ENCODE measurements at regions not wholly inside any gene's neighbourhood (a gene's known extent, or its start where the extent isn't known, plus 50 kb on each side); places are given as distances from the start of the nearest gene placed in this dataset.

DNA sequence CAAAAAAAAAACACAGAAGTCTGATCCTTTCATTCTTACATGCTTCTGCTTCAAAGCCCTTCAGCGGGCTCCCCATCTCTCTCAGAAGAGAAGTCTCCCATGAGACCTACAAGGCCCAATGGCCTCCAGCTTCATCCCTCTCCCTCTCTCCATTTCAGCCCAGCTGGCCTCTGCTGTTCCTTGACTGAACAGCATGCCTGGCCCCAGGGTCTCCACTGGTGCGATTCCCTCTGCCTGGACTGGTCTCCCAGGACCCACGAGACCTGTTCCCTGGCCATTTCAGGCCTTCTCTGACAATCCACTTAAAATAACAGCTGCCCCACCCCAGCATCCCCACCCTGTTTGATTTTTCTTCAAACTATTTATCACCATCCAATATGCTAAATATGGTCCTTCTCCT is 91.2 kb downstream of the AIPL1 start:
- TF ChIP-seq NFIC (IDR thresholded peaks at IDR 0.05) (no peak), TAF1 (IDR thresholded peaks at IDR 0.05; ENCODE audit: low read depth) (no peak), FOXM1 (IDR thresholded peaks at IDR 0.05; ENCODE audit: borderline replicate concordance, low read depth) (no peak), TCF12 (IDR thresholded peaks at IDR 0.05; ENCODE audit: low read depth) (no peak), MAX (IDR thresholded peaks at IDR 0.05) (no peak), YY1 (IDR thresholded peaks at IDR 0.05; ENCODE audit: low read depth) (no peak), EP300 (IDR thresholded peaks at IDR 0.05; ENCODE audit: borderline replicate concordance) (no peak), CREB1 (IDR thresholded peaks at IDR 0.05; ENCODE audit: low read depth) (no peak), ZBTB7A (IDR thresholded peaks at IDR 0.05; ENCODE audit: low read depth) (no peak), EGR1 (IDR thresholded peaks at IDR 0.05) (no peak), TEAD4 (IDR thresholded peaks at IDR 0.05) (no peak), CEBPB (IDR thresholded peaks at IDR 0.05) (no peak), RAD21 (IDR thresholded peaks at IDR 0.05; ENCODE audit: low read depth) (no peak)
- TF ChIP-seq, protein P1, sequence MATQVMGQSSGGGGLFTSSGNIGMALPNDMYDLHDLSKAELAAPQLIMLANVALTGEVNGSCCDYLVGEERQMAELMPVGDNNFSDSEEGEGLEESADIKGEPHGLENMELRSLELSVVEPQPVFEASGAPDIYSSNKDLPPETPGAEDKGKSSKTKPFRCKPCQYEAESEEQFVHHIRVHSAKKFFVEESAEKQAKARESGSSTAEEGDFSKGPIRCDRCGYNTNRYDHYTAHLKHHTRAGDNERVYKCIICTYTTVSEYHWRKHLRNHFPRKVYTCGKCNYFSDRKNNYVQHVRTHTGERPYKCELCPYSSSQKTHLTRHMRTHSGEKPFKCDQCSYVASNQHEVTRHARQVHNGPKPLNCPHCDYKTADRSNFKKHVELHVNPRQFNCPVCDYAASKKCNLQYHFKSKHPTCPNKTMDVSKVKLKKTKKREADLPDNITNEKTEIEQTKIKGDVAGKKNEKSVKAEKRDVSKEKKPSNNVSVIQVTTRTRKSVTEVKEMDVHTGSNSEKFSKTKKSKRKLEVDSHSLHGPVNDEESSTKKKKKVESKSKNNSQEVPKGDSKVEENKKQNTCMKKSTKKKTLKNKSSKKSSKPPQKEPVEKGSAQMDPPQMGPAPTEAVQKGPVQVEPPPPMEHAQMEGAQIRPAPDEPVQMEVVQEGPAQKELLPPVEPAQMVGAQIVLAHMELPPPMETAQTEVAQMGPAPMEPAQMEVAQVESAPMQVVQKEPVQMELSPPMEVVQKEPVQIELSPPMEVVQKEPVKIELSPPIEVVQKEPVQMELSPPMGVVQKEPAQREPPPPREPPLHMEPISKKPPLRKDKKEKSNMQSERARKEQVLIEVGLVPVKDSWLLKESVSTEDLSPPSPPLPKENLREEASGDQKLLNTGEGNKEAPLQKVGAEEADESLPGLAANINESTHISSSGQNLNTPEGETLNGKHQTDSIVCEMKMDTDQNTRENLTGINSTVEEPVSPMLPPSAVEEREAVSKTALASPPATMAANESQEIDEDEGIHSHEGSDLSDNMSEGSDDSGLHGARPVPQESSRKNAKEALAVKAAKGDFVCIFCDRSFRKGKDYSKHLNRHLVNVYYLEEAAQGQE (IDR thresholded peaks at IDR 0.05; ENCODE audit: low read depth), result no peak
- TF ChIP-seq, protein P2, sequence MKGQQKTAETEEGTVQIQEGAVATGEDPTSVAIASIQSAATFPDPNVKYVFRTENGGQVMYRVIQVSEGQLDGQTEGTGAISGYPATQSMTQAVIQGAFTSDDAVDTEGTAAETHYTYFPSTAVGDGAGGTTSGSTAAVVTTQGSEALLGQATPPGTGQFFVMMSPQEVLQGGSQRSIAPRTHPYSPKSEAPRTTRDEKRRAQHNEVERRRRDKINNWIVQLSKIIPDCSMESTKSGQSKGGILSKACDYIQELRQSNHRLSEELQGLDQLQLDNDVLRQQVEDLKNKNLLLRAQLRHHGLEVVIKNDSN (IDR thresholded peaks at IDR 0.05), result no peak

DNA sequence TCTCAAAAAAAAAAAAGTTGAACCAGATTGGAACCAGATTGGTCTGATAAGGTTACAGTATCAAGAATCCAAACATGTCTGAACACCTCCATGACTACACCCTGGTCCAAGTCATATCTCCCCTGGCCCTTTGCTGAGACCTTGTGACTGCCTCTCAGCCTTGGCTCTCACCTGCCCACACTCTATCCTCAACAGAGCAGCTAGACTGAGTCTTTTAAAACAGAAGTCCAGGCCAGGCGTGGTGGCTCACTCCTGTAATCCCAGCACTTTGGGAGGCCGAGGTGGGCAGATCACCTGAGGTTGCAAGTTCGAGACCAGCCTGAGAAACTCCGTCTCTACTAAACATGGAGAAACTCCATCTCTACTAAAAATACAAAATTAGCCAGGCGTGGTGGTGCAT is 91.7 kb downstream of the AIPL1 start:
- TF ChIP-seq CEBPB (IDR thresholded peaks at IDR 0.05), result no peak
- TF ChIP-seq ZBTB7A (IDR thresholded peaks at IDR 0.05; ENCODE audit: low read depth), result no peak

- TF ChIP-seq, protein P2 (IDR thresholded peaks at IDR 0.05), result no peak
- TF ChIP-seq ZBTB7A (IDR thresholded peaks at IDR 0.05; ENCODE audit: low read depth), result no peak
- no peak for TF ChIP-seq CEBPB (IDR thresholded peaks at IDR 0.05)
- TF ChIP-seq TAF1 (IDR thresholded peaks at IDR 0.05; ENCODE audit: low read depth), result no peak
- TF ChIP-seq CREB1 (IDR thresholded peaks at IDR 0.05; ENCODE audit: low read depth), result no peak
- TF ChIP-seq, protein P1 (IDR thresholded peaks at IDR 0.05; ENCODE audit: low read depth), result no peak
- TF ChIP-seq TCF12 (IDR thresholded peaks at IDR 0.05; ENCODE audit: low read depth), result no peak
- TF ChIP-seq FOXM1 (IDR thresholded peaks at IDR 0.05; ENCODE audit: borderline replicate concordance, low read depth), result no peak
- no peak for TF ChIP-seq RAD21 (IDR thresholded peaks at IDR 0.05; ENCODE audit: low read depth)
- no peak for TF ChIP-seq YY1 (IDR thresholded peaks at IDR 0.05; ENCODE audit: low read depth)
- no peak for TF ChIP-seq EP300 (IDR thresholded peaks at IDR 0.05; ENCODE audit: borderline replicate concordance)
- TF ChIP-seq NFIC (IDR thresholded peaks at IDR 0.05), result no peak
Observed at GRCh38 chr17:6340708-6341107, 94.2 kb downstream of the AIPL1 start.

DNA sequence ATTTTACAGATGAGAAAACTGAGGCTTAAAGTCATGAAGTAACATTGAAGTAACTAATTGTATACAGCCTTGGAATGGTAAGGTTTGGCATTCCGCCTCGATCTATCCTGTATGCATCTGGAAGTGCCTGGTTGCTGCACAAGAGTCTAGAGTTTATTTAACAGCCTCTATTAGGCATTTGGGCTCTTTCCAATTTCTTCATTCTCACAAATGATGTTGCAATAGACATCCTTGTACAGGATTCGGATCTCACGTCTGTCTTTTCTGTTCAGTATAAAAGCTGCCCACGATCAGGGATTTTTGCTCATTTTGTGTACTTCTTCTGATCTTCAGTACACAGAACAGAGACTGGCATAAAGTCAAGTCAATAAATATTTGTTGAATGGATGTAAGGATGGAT is 100.5 kb downstream of the AIPL1 start:
- TF ChIP-seq EP300 (IDR thresholded peaks at IDR 0.05; ENCODE audit: borderline replicate concordance) (no peak), RAD21 (IDR thresholded peaks at IDR 0.05; ENCODE audit: low read depth) (no peak), ZBTB7A (IDR thresholded peaks at IDR 0.05; ENCODE audit: low read depth) (no peak), CREB1 (IDR thresholded peaks at IDR 0.05; ENCODE audit: low read depth) (no peak), EGR1 (IDR thresholded peaks at IDR 0.05) (no peak), TAF1 (IDR thresholded peaks at IDR 0.05; ENCODE audit: low read depth) (no peak), CEBPB (IDR thresholded peaks at IDR 0.05) (no peak), TCF12 (IDR thresholded peaks at IDR 0.05; ENCODE audit: low read depth) (no peak), YY1 (IDR thresholded peaks at IDR 0.05; ENCODE audit: low read depth) (no peak), NFIC (IDR thresholded peaks at IDR 0.05) (no peak), MAX (IDR thresholded peaks at IDR 0.05) (no peak)
- TF ChIP-seq, protein P2 (IDR thresholded peaks at IDR 0.05), result no peak
- TF ChIP-seq, protein P1 (IDR thresholded peaks at IDR 0.05; ENCODE audit: low read depth), result no peak
